ENCODE measurements at regions not wholly inside any gene's neighbourhood (a gene's known extent, or its start where the extent isn't known, plus 50 kb on each side); places are given as distances from the start of the nearest gene placed in this dataset.

GRCh38 chr11:71137376-71137775 is 115.0 kb downstream of the SHANK2 start:
- H4K20me1 ChIP-seq (ENCODE audit: insufficient read depth, low read length) = no peaks in the 10 kb centered on the region
- no peaks in the 10 kb centered on the region for H3K79me2 ChIP-seq (ENCODE audit: low read length)
- no peak overlapping the region for H3K4me3 ChIP-seq (ENCODE audit: low read length)
- TF ChIP-seq CTCF (IDR thresholded peaks at IDR 0.05; ENCODE audit: low read depth, low read length) (no peak), EZH2phosphoT487 (IDR thresholded peaks at IDR 0.05; ENCODE audit: low read depth) (no peak)
- H3K27me3 ChIP-seq (ENCODE audit: low read depth, low read length) = no peaks in the 10 kb centered on the region
- H3K4me1 ChIP-seq (ENCODE audit: low read length) = no peaks in the 10 kb centered on the region
- no peaks in the 10 kb centered on the region for H3K36me3 ChIP-seq (replicated peaks; ENCODE audit: low read depth, low read length)
- no peak overlapping the region for H3K9ac ChIP-seq (ENCODE audit: low read length)
- H3K4me2 ChIP-seq (ENCODE audit: low read length) = no peak overlapping the region
- H3K27ac ChIP-seq (ENCODE audit: low read length) = no peak overlapping the region
- no peaks in the 10 kb centered on the region for H3K9me3 ChIP-seq (ENCODE audit: insufficient read depth, low read length)
- H2AFZ ChIP-seq (ENCODE audit: low read depth, low read length) = no peak overlapping the region

- no peaks in the 10 kb centered on the region for H3K36me3 ChIP-seq (replicated peaks; ENCODE audit: low read depth, low read length)
- no peak overlapping the region for H2AFZ ChIP-seq (ENCODE audit: low read depth, low read length)
- H3K9ac ChIP-seq (ENCODE audit: low read length) = no peak overlapping the region
- H3K4me2 ChIP-seq (ENCODE audit: low read length) = no peak overlapping the region
- H3K4me3 ChIP-seq (ENCODE audit: low read length) = no peak overlapping the region
- TF ChIP-seq EZH2phosphoT487 (IDR thresholded peaks at IDR 0.05; ENCODE audit: low read depth) (no peak), CTCF (IDR thresholded peaks at IDR 0.05; ENCODE audit: low read depth, low read length) (no peak)
- H3K27ac ChIP-seq (ENCODE audit: low read length) = no peak overlapping the region
- no peaks in the 10 kb centered on the region for H4K20me1 ChIP-seq (ENCODE audit: insufficient read depth, low read length)
- H3K9me3 ChIP-seq (ENCODE audit: insufficient read depth, low read length) = no peaks in the 10 kb centered on the region
- no peaks in the 10 kb centered on the region for H3K79me2 ChIP-seq (ENCODE audit: low read length)
- H3K27me3 ChIP-seq (ENCODE audit: low read depth, low read length) = no peaks in the 10 kb centered on the region
- no peaks in the 10 kb centered on the region for H3K4me1 ChIP-seq (ENCODE audit: low read length)
Observed at GRCh38 chr11:71136095-71136845, 116.1 kb downstream of the SHANK2 start.

GRCh38 chr11:71135112-71135511 is 117.3 kb downstream of the SHANK2 start:
- Histone ChIP-seq H3K4me2 (ENCODE audit: low read length) (no peak overlapping the region), H3K27me3 (ENCODE audit: low read depth, low read length) (no peaks in the 10 kb centered on the region), H3K36me3 (replicated peaks; ENCODE audit: low read depth, low read length) (no peaks in the 10 kb centered on the region), H4K20me1 (ENCODE audit: insufficient read depth, low read length) (no peaks in the 10 kb centered on the region), H3K4me1 (ENCODE audit: low read length) (no peaks in the 10 kb centered on the region), H3K4me3 (ENCODE audit: low read length) (no peak overlapping the region), H3K9me3 (ENCODE audit: insufficient read depth, low read length) (no peaks in the 10 kb centered on the region), H2AFZ (ENCODE audit: low read depth, low read length) (no peak overlapping the region), H3K27ac (ENCODE audit: low read length) (no peak overlapping the region), H3K9ac (ENCODE audit: low read length) (no peak overlapping the region), H3K79me2 (ENCODE audit: low read length) (no peaks in the 10 kb centered on the region)
- TF ChIP-seq CTCF (IDR thresholded peaks at IDR 0.05; ENCODE audit: low read depth, low read length) (no peak), EZH2phosphoT487 (IDR thresholded peaks at IDR 0.05; ENCODE audit: low read depth) (no peak)

- no peaks in the 10 kb centered on the region for H3K36me3 ChIP-seq (replicated peaks; ENCODE audit: low read depth, low read length)
- H3K9ac ChIP-seq (ENCODE audit: low read length) = no peak overlapping the region
- no peak overlapping the region for H3K27ac ChIP-seq (ENCODE audit: low read length)
- no peak overlapping the region for H2AFZ ChIP-seq (ENCODE audit: low read depth, low read length)
- no peak overlapping the region for H3K4me2 ChIP-seq (ENCODE audit: low read length)
- TF ChIP-seq EZH2phosphoT487 (IDR thresholded peaks at IDR 0.05; ENCODE audit: low read depth) (no peak), CTCF (IDR thresholded peaks at IDR 0.05; ENCODE audit: low read depth, low read length) (no peak)
- H4K20me1 ChIP-seq (ENCODE audit: insufficient read depth, low read length) = no peaks in the 10 kb centered on the region
- H3K4me3 ChIP-seq (ENCODE audit: low read length) = no peak overlapping the region
- H3K79me2 ChIP-seq (ENCODE audit: low read length) = no peaks in the 10 kb centered on the region
- H3K27me3 ChIP-seq (ENCODE audit: low read depth, low read length) = no peaks in the 10 kb centered on the region
- H3K9me3 ChIP-seq (ENCODE audit: insufficient read depth, low read length) = no peaks in the 10 kb centered on the region
- H3K4me1 ChIP-seq (ENCODE audit: low read length) = no peaks in the 10 kb centered on the region
Observed at GRCh38 chr11:71133946-71134345, 118.4 kb downstream of the SHANK2 start.

All from OCI-LY3 (cell line).